GM12892 (cell line): ENCODE measurements at regions not wholly inside any gene's neighbourhood (a gene's known extent, or its start where the extent isn't known, plus 50 kb on each side); places are given as distances from the start of the nearest gene placed in this dataset.

Experiments
- POLR2A ChIP-seq: IDR thresholded peaks from 2 replicates; pipeline ENCODE4 v1.6.1; 2011; ENCODE audit warnings: low read depth, low read length, control low read depth
- TAF1 ChIP-seq: IDR thresholded peaks from 2 replicates; pipeline ENCODE4 v1.6.1; 2011; ENCODE audit warnings: low read depth, mild to moderate bottlenecking, control low read depth, low read length, borderline replicate concordance

DNA sequence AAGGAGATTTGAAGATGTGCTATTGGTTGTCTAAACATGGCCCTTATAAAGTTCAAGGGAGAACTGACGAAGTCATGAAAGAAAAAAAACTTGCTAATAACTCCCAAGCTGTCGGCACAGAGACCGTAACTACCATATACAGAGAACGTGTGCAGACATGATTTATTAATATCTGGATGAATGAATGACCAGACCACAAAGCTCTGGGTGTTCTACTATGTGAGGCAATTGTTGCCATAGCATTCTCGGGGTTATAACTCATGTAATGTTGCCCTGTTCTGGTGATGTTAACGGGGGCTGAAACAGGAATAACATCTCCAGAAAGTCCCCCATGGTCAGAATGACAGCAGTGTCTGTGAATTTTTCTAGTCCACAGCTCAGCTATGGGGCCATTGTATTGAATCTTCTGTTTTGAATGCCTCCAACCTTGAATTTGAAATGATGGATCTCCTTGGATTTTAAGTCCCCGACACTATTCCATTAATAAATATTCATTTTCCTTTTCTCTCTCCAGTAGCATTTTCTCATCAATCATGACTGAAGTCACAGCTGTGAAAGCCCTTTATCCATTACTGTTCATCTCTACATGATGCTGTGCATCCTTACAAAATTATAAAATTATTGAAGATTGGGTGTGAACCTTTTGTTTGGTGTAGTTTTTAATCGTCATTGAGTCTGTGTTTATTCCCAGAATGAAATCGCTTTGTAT lies 483.4 kb upstream of the KLHL29 start:
- TF ChIP-seq TAF1 (no peak), POLR2A (no peak)
